Progenitor cell of endocrine pancreas (in vitro differentiated cells): ENCODE measurements at regions not wholly inside any gene's neighbourhood (a gene's known extent, or its start where the extent isn't known, plus 50 kb on each side); places are given as distances from the start of the nearest gene placed in this dataset.
A peak's percentile ranks its signal among the peaks of the same experiment; 100 is the strongest.

Experiments
- DNase-seq: peaks from one replicate; pipeline ENCODE4 v3.0.0; 2021; ENCODE audit warnings: low spot score; ENCODE audit not compliant: unreplicated experiment
- H3K27ac Mint-ChIP-seq: 2 replicates; pipeline ENCODE4 v1.8.0; 2021; ENCODE audit warnings: mild to moderate bottlenecking, moderate library complexity, mixed read lengths
- H3K27me3 Mint-ChIP-seq: 2 replicates; pipeline ENCODE4 v1.8.0; 2021; ENCODE audit warnings: mixed read lengths
- H3K36me3 Mint-ChIP-seq: 2 replicates; pipeline ENCODE4 v1.8.0; 2022; ENCODE audit warnings: mixed read lengths; ENCODE audit not compliant: insufficient read depth
- H3K4me1 Mint-ChIP-seq: 2 replicates; pipeline ENCODE4 v1.8.0; 2021; ENCODE audit warnings: low read depth, mixed read lengths
- H3K4me3 Mint-ChIP-seq: 2 replicates; pipeline ENCODE4 v1.8.0; 2021; ENCODE audit warnings: low read depth, mild to moderate bottlenecking, moderate library complexity, mixed read lengths
- H3K9me3 Mint-ChIP-seq: 2 replicates; pipeline ENCODE4 v1.8.0; 2021; ENCODE audit warnings: low read depth, mixed read lengths
- TF ChIP-seq, protein P1 (sequence below): fragments of 200-600 bp; sonication (generic); IDR thresholded peaks from one replicate; pipeline ENCODE4 v1.5.0; 2021; ENCODE audit warnings: antibody characterized with exemption, mild to moderate bottlenecking; ENCODE audit not compliant: unreplicated experiment

DNA sequence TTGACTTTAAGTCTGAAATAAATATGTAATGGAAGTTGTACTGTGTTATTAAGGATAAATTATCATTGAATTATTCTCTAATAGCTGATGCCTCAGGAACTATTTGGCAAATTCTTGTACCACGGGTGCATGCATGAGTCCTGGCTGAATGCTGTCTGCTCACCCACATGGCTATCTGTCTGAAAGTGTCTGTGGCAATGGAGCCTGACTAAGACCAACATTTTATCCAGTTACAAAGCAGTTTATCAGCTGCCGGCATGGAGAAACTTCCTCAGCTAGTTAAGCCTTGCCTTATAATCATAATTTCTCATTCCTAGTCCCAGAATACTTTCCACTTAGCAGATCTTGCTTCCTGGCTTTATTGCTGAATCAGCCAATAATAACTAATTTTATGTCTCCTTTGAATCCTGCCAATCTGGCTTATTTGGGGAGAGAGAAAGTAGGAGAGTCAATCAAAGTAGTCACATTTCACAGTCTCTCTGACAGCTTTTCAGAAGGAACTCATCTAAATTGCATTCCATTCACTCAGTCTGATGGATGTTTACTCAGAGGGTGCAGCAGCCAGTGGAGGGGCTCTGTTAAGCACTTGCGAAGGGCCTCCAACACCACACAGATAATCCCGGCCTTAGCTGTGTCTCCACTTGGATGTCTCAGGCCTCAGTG, 280.6 kb upstream of the CLEC14A start:
- no peak for DNase-seq
- TF ChIP-seq, protein P1, sequence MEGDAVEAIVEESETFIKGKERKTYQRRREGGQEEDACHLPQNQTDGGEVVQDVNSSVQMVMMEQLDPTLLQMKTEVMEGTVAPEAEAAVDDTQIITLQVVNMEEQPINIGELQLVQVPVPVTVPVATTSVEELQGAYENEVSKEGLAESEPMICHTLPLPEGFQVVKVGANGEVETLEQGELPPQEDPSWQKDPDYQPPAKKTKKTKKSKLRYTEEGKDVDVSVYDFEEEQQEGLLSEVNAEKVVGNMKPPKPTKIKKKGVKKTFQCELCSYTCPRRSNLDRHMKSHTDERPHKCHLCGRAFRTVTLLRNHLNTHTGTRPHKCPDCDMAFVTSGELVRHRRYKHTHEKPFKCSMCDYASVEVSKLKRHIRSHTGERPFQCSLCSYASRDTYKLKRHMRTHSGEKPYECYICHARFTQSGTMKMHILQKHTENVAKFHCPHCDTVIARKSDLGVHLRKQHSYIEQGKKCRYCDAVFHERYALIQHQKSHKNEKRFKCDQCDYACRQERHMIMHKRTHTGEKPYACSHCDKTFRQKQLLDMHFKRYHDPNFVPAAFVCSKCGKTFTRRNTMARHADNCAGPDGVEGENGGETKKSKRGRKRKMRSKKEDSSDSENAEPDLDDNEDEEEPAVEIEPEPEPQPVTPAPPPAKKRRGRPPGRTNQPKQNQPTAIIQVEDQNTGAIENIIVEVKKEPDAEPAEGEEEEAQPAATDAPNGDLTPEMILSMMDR: no peak
- Mint-ChIP-seq H3K27ac (no peak overlapping the region), H3K36me3 (no peaks in the 10 kb centered on the region), H3K4me1 (peaks cover 5% of the 10 kb centered on the region), H3K27me3 (no peaks in the 10 kb centered on the region), H3K9me3 (no peaks in the 10 kb centered on the region), H3K4me3 (no peak overlapping the region)

DNA sequence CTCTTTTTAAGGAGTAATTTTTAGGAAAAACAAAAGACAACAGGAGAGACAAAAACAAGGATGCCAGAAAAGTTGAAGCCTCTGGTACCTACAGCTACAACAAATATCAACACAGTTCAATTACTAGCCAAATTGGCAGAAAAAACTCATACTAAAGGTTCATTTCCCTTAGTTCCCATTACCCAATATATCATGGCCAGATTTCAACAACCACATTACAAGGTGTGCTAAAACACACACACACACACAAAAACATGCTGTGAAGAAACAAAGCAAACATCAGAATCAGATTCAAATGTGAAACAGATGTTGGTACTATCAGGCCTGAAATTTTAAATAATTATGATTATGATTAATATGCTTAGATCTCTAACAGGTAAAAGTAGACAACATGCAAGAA, 272.7 kb upstream of the CLEC14A start:
- TF ChIP-seq, protein P1: no peak
- Mint-ChIP-seq H3K27ac (no peak overlapping the region), H3K9me3 (peaks cover 6% of the 10 kb centered on the region), H3K4me1 (peaks cover 9% of the 10 kb centered on the region), H3K36me3 (no peaks in the 10 kb centered on the region), H3K27me3 (no peaks in the 10 kb centered on the region), H3K4me3 (no peak overlapping the region)
- DNase-seq: no peak

DNA sequence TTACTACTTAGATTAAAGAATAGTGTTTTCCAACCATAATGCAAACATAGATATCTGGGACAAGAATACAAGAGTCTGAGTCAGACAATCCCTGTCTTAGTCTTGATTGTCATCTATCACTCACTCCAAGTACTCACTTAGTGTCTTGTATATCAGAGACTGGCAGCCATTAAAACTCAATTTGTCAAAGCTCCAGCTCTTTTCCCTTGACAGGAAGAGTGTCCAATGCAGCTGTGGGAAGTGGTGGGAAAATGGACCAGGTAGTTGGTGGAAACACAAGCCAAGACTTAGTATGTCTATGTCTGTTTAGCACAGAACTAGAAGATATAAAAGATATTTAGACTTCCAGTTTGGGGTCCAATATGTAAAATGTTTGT, 271.6 kb upstream of the CLEC14A start:
- Mint-ChIP-seq H3K27me3 (no peaks in the 10 kb centered on the region), H3K4me1 (peaks cover 9% of the 10 kb centered on the region), H3K4me3 (no peak overlapping the region), H3K36me3 (no peaks in the 10 kb centered on the region), H3K27ac (no peak overlapping the region), H3K9me3 (peaks cover 6% of the 10 kb centered on the region)
- no peak for DNase-seq
- TF ChIP-seq, protein P1: no peak

DNA sequence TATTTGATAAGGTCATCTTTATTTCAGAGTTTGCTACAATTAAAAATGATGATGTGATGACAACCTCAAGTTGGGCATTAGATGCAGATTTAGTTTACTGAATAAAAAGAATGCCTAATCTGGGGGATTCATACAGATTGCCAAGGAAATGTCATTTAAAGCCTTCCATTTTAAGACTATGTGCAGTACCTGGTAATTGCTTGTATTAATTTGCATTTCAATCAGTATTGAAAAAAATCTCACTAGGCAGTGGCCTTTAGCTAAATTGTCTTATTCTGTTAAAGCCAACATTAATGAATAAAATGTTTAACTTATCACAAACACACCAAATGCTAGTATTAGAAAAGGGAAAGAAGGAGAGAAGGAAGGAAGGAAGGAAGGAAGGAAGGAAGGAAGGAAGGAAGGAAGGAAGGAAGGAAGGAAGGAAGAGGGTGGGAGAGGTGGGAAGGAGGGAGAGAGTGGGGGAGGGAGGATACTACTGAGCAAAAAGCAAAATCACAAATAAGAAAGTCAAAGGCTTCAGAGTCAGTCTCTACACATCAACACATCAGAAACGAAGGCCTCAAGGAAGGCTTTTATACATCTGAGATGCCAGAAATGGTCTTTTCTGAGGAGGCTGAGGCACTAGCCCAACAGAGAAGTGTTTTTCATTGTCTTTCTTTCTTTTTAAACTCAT, 271.1 kb upstream of the CLEC14A start:
- Mint-ChIP-seq H3K9me3 (peaks cover 6% of the 10 kb centered on the region), H3K27me3 (no peaks in the 10 kb centered on the region), H3K27ac (peak overlapping the region; percentile 77), H3K36me3 (no peaks in the 10 kb centered on the region), H3K4me3 (no peak overlapping the region), H3K4me1 (peaks cover 9% of the 10 kb centered on the region)
- TF ChIP-seq, protein P1: no peak
- DNase-seq: no peak

DNA sequence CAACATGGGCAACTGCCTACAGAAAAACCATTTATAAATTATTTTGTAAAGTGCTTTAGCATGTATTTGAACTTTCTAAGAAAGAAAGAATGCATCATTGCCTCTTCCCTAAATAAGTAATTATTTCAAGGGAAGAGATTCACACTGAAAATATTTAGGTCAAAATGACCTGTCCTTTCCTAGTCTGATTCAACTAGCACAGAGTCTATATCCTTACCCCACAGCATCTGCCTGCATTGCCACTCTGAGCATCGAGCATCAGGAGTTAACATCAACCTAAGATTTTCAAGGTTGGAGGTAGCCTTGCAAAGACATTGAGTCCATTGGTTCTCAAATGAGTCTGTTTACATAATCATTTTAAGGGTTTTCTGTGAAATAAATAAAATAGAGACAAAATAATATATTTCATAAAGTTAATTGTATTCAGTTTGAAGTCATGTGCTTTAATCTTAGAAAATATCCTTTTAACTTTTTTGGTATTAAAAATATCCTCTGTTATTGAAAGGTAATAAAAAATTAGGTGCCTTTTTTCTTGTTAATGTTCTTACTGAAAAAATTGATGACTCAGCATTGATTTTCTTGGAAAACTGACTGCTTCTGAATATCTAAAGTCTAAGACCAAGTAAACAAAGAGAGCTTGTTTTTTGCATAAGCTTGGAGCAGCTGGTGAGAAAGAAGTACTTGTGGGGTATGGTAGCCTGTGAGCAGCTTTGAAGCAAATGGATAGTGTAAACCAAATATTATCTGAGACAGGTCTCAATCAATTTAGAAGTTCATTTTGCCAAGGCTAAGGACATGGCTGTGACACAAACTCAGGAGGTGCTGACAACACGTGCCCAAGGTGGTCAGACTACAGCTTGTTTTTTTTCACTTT, 269.0 kb upstream of the CLEC14A start:
- Mint-ChIP-seq H3K4me1 (peaks cover 9% of the 10 kb centered on the region), H3K27ac (no peak overlapping the region), H3K36me3 (no peaks in the 10 kb centered on the region), H3K27me3 (no peaks in the 10 kb centered on the region), H3K9me3 (no peaks in the 10 kb centered on the region), H3K4me3 (no peak overlapping the region)
- TF ChIP-seq, protein P1: no peak
- DNase-seq: no peak
